Esophagus muscularis mucosa (tissue), 3 donors: ENCODE measurements at regions not wholly inside any gene's neighbourhood (a gene's known extent, or its start where the extent isn't known, plus 50 kb on each side); places are given as distances from the start of the nearest gene placed in this dataset.

ENCODE experiments used
- CTCF ChIP-seq, 3 experiments: fragments of 200-600 bp in 2 of 3; fragments of 450-650 bp in 1 of 3; sonication (generic) in 2 of 3; IDR thresholded peaks; one replicate each; pipeline ENCODE4 v1.5.1; 2017 to 2019; ENCODE audit warnings: antibody characterized with exemption in 3 of 3, mild to moderate bottlenecking in 2 of 3, moderate library complexity in 1 of 3
- POLR2A ChIP-seq: fragments of 450-650 bp; IDR thresholded peaks from one replicate; pipeline ENCODE4 v1.6.1; 2017; ENCODE audit warnings: antibody characterized with exemption, moderate library complexity, mild to moderate bottlenecking, low read depth

GRCh38 chr3:17979252-17979651 is 236.8 kb upstream of the TBC1D5 start:
- TF ChIP-seq CTCF (IDR thresholded peaks at IDR 0.05) (no peak), POLR2A (no peak)
